SK-N-SH treated with all-trans-retinoic acid at 6 μM for 48 hours (cell line): ENCODE measurements at regions not wholly inside any gene's neighbourhood (a gene's known extent, or its start where the extent isn't known, plus 50 kb on each side); places are given as distances from the start of the nearest gene placed in this dataset.

Experiments used
- BACH2 ChIP-seq: fragments of 250-450 bp; sonication (Bioruptor Pico); IDR thresholded peaks from 2 replicates; pipeline ENCODE4 v1.9.0; 2021; ENCODE audit warnings: mild to moderate bottlenecking, borderline replicate concordance
- ZC3H10 ChIP-seq: fragments of 250-450 bp; sonication (Bioruptor Pico); IDR thresholded peaks from 2 replicates; pipeline ENCODE4 v1.5.1; 2021; ENCODE audit warnings: mild to moderate bottlenecking, moderate library complexity

DNA sequence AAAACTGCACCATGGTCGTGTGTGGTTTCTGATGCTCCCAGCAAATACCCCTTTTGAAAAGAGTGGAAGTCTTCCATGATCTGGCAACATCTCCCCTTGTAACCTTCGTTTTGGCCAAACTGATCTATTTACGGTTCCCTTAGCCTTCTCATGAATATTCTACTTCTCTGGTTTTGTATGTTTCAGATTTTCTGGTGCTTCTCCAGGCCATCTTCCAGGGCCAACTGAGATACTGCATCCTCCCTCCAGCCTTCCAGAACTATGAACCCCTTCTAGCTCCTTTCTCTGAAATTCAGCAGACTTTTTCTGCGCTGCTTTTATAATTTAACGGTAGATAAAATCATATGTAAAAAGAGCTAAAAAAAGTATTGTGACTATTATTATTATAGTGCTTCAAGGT is 97.7 kb downstream of the XCL2 start:
- TF ChIP-seq BACH2 (CRISPR knock-in tag) (no peak), ZC3H10 (CRISPR knock-in tag) (no peak)
